GM12878 (cell line): ENCODE measurements at regions not wholly inside any gene's neighbourhood (a gene's known extent, or its start where the extent isn't known, plus 50 kb on each side); places are given as distances from the start of the nearest gene placed in this dataset.

Experiments used
- ATF2 ChIP-seq: IDR thresholded peaks from 2 replicates; pipeline ENCODE4 v1.6.1; 2012; ENCODE audit warnings: low read length, inconsistent platforms
- ATF3 ChIP-seq: IDR thresholded peaks from 2 replicates; pipeline ENCODE4 v1.6.1; 2011; ENCODE audit warnings: low read depth, mild to moderate bottlenecking, low read length, moderate library complexity, borderline replicate concordance; ENCODE audit errors: extremely low read depth
- BHLHE40 ChIP-seq, 2 experiments: fragments of 450-650 bp in 1 of 2; IDR thresholded peaks; 2 replicates each; pipeline ENCODE4 v1.6.1; 2011 to 2017; ENCODE audit warnings: low read depth in 2 of 2, borderline replicate concordance in 1 of 2, improper control_type of control experiment in 1 of 2, low read length in 1 of 2, mild to moderate bottlenecking in 1 of 2
- EZH2 ChIP-seq: IDR thresholded peaks from 2 replicates; pipeline ENCODE4 v1.6.1; 2012; ENCODE audit warnings: low read depth, mild to moderate bottlenecking, control low read depth, inconsistent platforms, low read length, borderline replicate concordance; ENCODE audit not compliant: control insufficient read depth
- JUNB ChIP-seq: IDR thresholded peaks from 2 replicates; pipeline ENCODE4 v1.6.1; 2016; ENCODE audit warnings: antibody characterized with exemption, mild to moderate bottlenecking
- NFIC ChIP-seq: IDR thresholded peaks from 2 replicates; pipeline ENCODE4 v1.6.1; 2012; ENCODE audit warnings: low read depth, mild to moderate bottlenecking, inconsistent platforms, low read length, moderate library complexity
- PAX5 ChIP-seq: IDR thresholded peaks from 2 replicates; pipeline ENCODE4 v1.6.1; 2011; ENCODE audit warnings: low read depth, low read length, borderline replicate concordance
- POLR2A ChIP-seq: IDR thresholded peaks from 2 replicates; pipeline ENCODE4 v1.6.1; 2011; ENCODE audit warnings: low read depth, mild to moderate bottlenecking, low read length
- RELA ChIP-seq: fragments of 450-650 bp; IDR thresholded peaks from 2 replicates; pipeline ENCODE4 v1.8.0; 2014; ENCODE audit warnings: borderline replicate concordance; ENCODE audit not compliant: partially characterized antibody
- SMC3 ChIP-seq: IDR thresholded peaks from 2 replicates; pipeline ENCODE4 v1.6.1; 2011; ENCODE audit warnings: low read length, improper control_type of control experiment, borderline replicate concordance
- TAF1 ChIP-seq: IDR thresholded peaks from 2 replicates; pipeline ENCODE4 v1.6.1; 2011; ENCODE audit warnings: mild to moderate bottlenecking, low read depth, low read length, borderline replicate concordance
- USF1 ChIP-seq: IDR thresholded peaks from 2 replicates; pipeline ENCODE4 v1.6.1; 2011; ENCODE audit warnings: borderline replicate concordance, low read depth, mild to moderate bottlenecking, moderate library complexity, mixed read lengths, low read length; ENCODE audit not compliant: insufficient read depth; ENCODE audit errors: extremely low read length
- TF ChIP-seq, protein P1 (sequence below), 3 experiments: IDR thresholded peaks in 2 of 3; conservative IDR thresholded peaks in 1 of 3; 2 replicates each; pipeline ENCODE4 v1.5.1; 2011; ENCODE audit warnings: low read depth in 3 of 3, low read length in 3 of 3, mild to moderate bottlenecking in 3 of 3, control low read depth in 2 of 3, moderate library complexity in 2 of 3, inconsistent platforms in 1 of 3, mixed read lengths in 1 of 3; ENCODE audit not compliant: control insufficient read depth in 2 of 3, insufficient read depth in 1 of 3; ENCODE audit errors: extremely low read depth in 1 of 3

- no peak for TF ChIP-seq POLR2A
- TF ChIP-seq ATF2: no peak
- no peak for TF ChIP-seq PAX5
- no peak for TF ChIP-seq RELA
- no peak for TF ChIP-seq BHLHE40 (IDR thresholded peaks at IDR 0.05; ENCODE audit: borderline replicate concordance in 1 of 2, low read depth in 2 of 2, low read length in 1 of 2)
- no peak for TF ChIP-seq TAF1
- TF ChIP-seq, protein P1, sequence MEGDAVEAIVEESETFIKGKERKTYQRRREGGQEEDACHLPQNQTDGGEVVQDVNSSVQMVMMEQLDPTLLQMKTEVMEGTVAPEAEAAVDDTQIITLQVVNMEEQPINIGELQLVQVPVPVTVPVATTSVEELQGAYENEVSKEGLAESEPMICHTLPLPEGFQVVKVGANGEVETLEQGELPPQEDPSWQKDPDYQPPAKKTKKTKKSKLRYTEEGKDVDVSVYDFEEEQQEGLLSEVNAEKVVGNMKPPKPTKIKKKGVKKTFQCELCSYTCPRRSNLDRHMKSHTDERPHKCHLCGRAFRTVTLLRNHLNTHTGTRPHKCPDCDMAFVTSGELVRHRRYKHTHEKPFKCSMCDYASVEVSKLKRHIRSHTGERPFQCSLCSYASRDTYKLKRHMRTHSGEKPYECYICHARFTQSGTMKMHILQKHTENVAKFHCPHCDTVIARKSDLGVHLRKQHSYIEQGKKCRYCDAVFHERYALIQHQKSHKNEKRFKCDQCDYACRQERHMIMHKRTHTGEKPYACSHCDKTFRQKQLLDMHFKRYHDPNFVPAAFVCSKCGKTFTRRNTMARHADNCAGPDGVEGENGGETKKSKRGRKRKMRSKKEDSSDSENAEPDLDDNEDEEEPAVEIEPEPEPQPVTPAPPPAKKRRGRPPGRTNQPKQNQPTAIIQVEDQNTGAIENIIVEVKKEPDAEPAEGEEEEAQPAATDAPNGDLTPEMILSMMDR (IDR thresholded peaks at IDR 0.05 in 2 of 3, conservative IDR thresholded peaks at IDR 0.05 in 1 of 3; ENCODE audit: control insufficient read depth in 2 of 3, extremely low read depth in 1 of 3, insufficient read depth in 1 of 3, low read depth in 3 of 3, low read length in 3 of 3): no peak
- TF ChIP-seq SMC3: no peak
- no peak for TF ChIP-seq USF1
- TF ChIP-seq ATF3: no peak
- TF ChIP-seq EZH2: no peak
- TF ChIP-seq JUNB: no peak
- TF ChIP-seq NFIC: no peak
Measured at GRCh38 chr2:155356250-155356649, 657.8 kb downstream of the KCNJ3 start.
